ENCODE measurements at regions not wholly inside any gene's neighbourhood (a gene's known extent, or its start where the extent isn't known, plus 50 kb on each side); places are given as distances from the start of the nearest gene placed in this dataset.
"Not testable (repeated sequence)": the region's sequence is repeated elsewhere in the genome, so short reads cannot be mapped to it uniquely, and the experiment has no call there.

DNA sequence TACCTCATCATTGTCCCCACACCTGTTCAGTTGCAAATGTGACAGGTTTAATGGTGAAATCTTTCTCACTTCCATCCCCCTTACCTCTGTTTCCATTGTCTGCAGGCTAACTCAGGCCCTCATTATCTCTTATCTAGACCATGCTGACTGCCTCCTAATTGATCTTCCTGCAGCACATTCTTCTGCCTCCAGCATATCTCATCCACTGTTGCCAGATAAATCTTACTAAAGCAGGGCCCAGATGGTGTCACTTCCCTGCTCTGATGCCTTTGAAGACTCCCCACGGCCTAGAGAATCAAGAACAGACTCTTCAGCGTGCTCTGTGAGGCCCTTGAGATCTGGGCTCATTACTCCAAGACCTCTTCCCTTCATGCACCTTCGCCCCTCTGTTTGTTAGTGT lies 230.1 kb downstream of the DUSP10 start:
- H3K27me3 ChIP-seq (ENCODE audit: control insufficient read depth, insufficient read depth, low read length): no peaks in the 10 kb centered on the region
- H3K36me3 ChIP-seq (ENCODE audit: control insufficient read depth, insufficient read depth, low read length): no peaks in the 10 kb centered on the region
- H3K4me1 ChIP-seq (ENCODE audit: control insufficient read depth, insufficient read depth, low read length): no peaks in the 10 kb centered on the region
- no peak overlapping the region for H3K27ac ChIP-seq (ENCODE audit: low read length)
- no peak for DNase-seq (ENCODE audit: low read depth, low spot score)
- H3K4me3 ChIP-seq (ENCODE audit: low read length): no peak overlapping the region
- WGBS (ENCODE audit: insufficient coverage, insufficient read length): no CpG with 5 or more reads among the region's 3 CpGs
- H3K9me3 ChIP-seq (ENCODE audit: control insufficient read depth, insufficient read depth, low read length): no peaks in the 10 kb centered on the region

DNA sequence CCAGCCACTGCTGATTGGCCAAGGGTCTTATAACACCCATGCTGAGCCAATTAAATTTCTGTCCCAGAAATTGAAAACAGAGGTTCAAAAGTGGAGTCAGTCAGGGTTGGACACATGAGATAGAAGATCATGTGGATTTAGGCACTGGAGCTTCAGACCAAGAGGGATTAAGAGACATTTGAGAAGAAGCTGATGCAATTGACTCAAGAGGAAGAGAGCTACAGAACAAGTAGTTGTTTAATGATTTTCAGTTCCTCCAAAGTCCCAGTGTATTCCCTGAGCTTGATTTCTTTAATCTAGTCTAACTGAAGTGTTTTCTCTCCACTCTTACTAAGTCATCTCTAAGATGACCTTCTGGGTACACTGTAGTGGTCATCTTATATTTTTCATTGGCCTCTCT lies 227.1 kb downstream of the DUSP10 start:
- no peak overlapping the region for H3K4me3 ChIP-seq (ENCODE audit: low read length)
- no peak overlapping the region for H3K27ac ChIP-seq (ENCODE audit: low read length)
- DNase-seq (ENCODE audit: low read depth, low spot score): no peak
- no peaks in the 10 kb centered on the region for H3K4me1 ChIP-seq (ENCODE audit: control insufficient read depth, insufficient read depth, low read length)
- no peaks in the 10 kb centered on the region for H3K9me3 ChIP-seq (ENCODE audit: control insufficient read depth, insufficient read depth, low read length)
- no peaks in the 10 kb centered on the region for H3K36me3 ChIP-seq (ENCODE audit: control insufficient read depth, insufficient read depth, low read length)
- no peaks in the 10 kb centered on the region for H3K27me3 ChIP-seq (ENCODE audit: control insufficient read depth, insufficient read depth, low read length)

DNA sequence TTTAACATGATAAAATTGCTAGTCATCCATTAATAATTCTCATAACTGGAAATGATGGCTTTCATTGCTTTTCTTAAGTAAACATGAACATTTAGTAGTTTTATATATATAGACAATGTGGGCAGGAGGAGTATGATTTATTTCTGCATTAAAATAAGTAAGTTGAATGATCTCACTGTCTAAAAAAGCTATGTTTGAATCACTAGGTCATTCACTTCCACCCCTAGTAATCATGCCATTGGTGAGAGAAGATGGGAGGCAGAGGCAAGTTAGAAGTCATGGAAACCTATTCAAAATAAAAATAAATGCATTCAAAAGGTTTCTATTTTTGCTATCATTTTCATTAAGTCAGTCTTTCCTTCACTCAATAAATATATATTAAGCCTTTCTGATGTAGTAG lies 226.4 kb downstream of the DUSP10 start:
- DNase-seq (ENCODE audit: low read depth, low spot score): no peak
- Histone ChIP-seq H3K36me3 (ENCODE audit: control insufficient read depth, insufficient read depth, low read length) (no peaks in the 10 kb centered on the region), H3K27me3 (ENCODE audit: control insufficient read depth, insufficient read depth, low read length) (no peaks in the 10 kb centered on the region), H3K9me3 (ENCODE audit: control insufficient read depth, insufficient read depth, low read length) (no peaks in the 10 kb centered on the region), H3K4me3 (ENCODE audit: low read length) (no peak overlapping the region), H3K27ac (ENCODE audit: low read length) (no peak overlapping the region), H3K4me1 (ENCODE audit: control insufficient read depth, insufficient read depth, low read length) (no peaks in the 10 kb centered on the region)

DNA sequence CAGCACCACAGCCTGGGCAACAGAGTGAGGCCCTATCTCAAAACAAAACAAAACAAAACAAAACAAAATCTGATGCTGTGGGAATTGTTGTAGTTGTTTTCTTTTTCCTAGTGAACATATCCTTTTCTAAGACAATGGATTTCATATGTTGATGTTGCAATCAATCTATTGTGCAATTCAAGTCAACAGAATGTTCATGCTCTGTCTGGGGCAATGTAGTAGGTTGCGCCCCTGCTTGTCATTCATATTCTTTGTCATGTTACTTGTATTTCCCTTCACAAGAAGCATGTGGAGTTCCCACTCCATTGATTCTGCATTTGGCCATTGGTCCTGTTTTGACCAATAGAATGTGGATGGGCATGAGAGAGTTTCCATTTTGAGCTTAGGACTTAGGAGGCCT lies 223.9 kb downstream of the DUSP10 start:
- Histone ChIP-seq H3K27ac (ENCODE audit: low read length) (no peak overlapping the region), H3K27me3 (ENCODE audit: control insufficient read depth, insufficient read depth, low read length) (no peaks in the 10 kb centered on the region), H3K36me3 (ENCODE audit: control insufficient read depth, insufficient read depth, low read length) (no peaks in the 10 kb centered on the region), H3K9me3 (ENCODE audit: control insufficient read depth, insufficient read depth, low read length) (no peaks in the 10 kb centered on the region), H3K4me1 (ENCODE audit: control insufficient read depth, insufficient read depth, low read length) (no peaks in the 10 kb centered on the region), H3K4me3 (ENCODE audit: low read length) (no peak overlapping the region)
- no peak for DNase-seq (ENCODE audit: low read depth, low spot score)
- WGBS (ENCODE audit: insufficient coverage, insufficient read length): no CpG with 5 or more reads among the region's 1 CpG

DNA sequence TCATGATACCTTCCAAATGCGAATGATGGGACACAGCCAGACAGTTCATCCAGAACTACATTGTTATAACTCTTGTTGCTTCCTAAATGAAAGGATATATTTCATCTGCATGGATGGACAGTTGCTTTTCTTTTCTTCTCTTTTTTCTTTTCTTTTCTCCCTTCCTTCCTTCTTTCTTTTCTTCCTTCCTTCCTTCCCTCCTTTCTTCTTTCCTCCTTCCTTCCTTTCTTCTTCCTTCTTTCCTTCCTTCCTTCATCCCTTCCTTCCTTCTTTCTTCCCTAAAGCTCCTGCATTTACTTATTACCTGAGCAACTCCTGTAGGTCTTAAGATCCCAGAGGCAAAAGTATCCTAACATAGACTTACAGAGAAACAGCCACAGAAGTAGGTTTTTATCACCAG lies 221.6 kb downstream of the DUSP10 start:
- Histone ChIP-seq H3K36me3 (ENCODE audit: control insufficient read depth, insufficient read depth, low read length) (no peaks in the 10 kb centered on the region), H3K27ac (ENCODE audit: low read length) (no peak overlapping the region), H3K9me3 (ENCODE audit: control insufficient read depth, insufficient read depth, low read length) (no peaks in the 10 kb centered on the region), H3K27me3 (ENCODE audit: control insufficient read depth, insufficient read depth, low read length) (no peaks in the 10 kb centered on the region), H3K4me1 (ENCODE audit: control insufficient read depth, insufficient read depth, low read length) (no peaks in the 10 kb centered on the region), H3K4me3 (ENCODE audit: low read length) (no peak overlapping the region)
- no peak for DNase-seq (ENCODE audit: low read depth, low spot score)
- WGBS (ENCODE audit: insufficient coverage, insufficient read length): no CpG with 5 or more reads among the region's 1 CpG

DNA sequence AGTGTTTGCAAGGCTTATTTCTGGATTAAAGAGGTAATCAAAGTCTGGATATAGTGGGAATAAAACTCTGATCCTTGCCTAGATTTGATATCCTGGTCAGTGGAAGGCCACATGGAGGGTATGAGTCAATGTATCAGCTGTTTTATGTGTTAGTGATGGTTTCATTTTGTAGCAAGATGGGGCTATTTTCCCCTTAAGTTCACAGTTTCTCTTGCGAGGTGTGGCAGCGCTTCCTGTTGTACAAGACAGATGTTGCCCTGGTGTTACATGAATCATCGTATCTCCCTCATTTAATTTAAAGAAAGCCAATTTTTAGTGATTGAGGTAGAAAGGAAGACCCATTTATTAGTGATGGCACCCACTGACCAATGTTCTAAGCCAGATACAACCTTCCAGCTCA lies 220.2 kb downstream of the DUSP10 start:
- no peaks in the 10 kb centered on the region for H3K27me3 ChIP-seq (ENCODE audit: control insufficient read depth, insufficient read depth, low read length)
- no peak for DNase-seq (ENCODE audit: low read depth, low spot score)
- H3K36me3 ChIP-seq (ENCODE audit: control insufficient read depth, insufficient read depth, low read length): no peaks in the 10 kb centered on the region
- H3K4me3 ChIP-seq (ENCODE audit: low read length): no peak overlapping the region
- H3K27ac ChIP-seq (ENCODE audit: low read length): no peak overlapping the region
- H3K4me1 ChIP-seq (ENCODE audit: control insufficient read depth, insufficient read depth, low read length): no peaks in the 10 kb centered on the region
- WGBS (ENCODE audit: insufficient coverage, insufficient read length): no CpG with 5 or more reads among the region's 3 CpGs
- H3K9me3 ChIP-seq (ENCODE audit: control insufficient read depth, insufficient read depth, low read length): no peaks in the 10 kb centered on the region

DNA sequence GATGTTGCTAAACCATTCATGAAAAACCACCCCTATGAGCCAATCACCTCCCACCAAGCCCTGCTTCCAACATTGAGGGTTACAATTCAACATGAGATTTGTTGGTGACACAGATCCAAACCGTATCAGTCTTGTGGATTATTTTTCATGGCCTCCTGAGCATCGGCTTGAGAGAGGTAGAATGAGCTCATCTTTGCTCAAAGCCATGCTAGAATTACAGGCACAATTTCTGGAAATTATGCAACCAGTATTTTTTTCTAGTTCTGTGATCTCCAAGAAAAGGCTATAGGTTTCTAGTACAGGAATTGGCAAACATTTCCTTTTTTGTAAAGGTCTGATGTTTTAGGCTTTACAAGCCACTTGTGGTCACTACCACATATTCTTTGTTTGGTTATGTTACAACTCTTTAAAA lies 219.4 kb downstream of the DUSP10 start:
- Histone ChIP-seq H3K27me3 (ENCODE audit: control insufficient read depth, insufficient read depth, low read length) (no peaks in the 10 kb centered on the region), H3K27ac (ENCODE audit: low read length) (no peak overlapping the region), H3K36me3 (ENCODE audit: control insufficient read depth, insufficient read depth, low read length) (no peaks in the 10 kb centered on the region), H3K9me3 (ENCODE audit: control insufficient read depth, insufficient read depth, low read length) (no peaks in the 10 kb centered on the region), H3K4me1 (ENCODE audit: control insufficient read depth, insufficient read depth, low read length) (no peaks in the 10 kb centered on the region), H3K4me3 (ENCODE audit: low read length) (no peak overlapping the region)
- no CpG with 5 or more reads among the region's 2 CpGs for WGBS (ENCODE audit: insufficient coverage, insufficient read length)
- no peak for DNase-seq (ENCODE audit: low read depth, low spot score)

DNA sequence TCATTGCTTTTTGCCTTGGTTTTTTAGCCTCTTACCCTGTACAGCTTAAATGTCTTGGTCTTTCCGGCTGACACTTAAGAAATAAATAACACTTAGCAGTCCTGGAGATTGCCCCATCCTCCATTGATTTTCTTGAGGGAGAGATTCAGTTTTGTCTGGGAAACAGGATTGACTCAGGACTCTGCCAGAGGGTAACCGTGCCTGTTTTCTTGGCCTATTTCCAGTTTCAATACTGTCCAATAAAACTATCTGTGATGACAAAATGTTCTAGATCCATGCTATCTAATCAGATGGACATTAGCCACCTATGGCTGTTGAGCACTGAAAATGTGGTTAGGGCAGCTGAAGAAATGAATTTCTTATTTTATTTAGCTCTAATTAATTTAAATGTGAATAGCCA lies 216.1 kb downstream of the DUSP10 start:
- Histone ChIP-seq H3K9me3 (ENCODE audit: control insufficient read depth, insufficient read depth, low read length) (no peaks in the 10 kb centered on the region), H3K4me1 (ENCODE audit: control insufficient read depth, insufficient read depth, low read length) (no peaks in the 10 kb centered on the region), H3K27ac (ENCODE audit: low read length) (no peak overlapping the region), H3K36me3 (ENCODE audit: control insufficient read depth, insufficient read depth, low read length) (no peaks in the 10 kb centered on the region), H3K27me3 (ENCODE audit: control insufficient read depth, insufficient read depth, low read length) (no peaks in the 10 kb centered on the region), H3K4me3 (ENCODE audit: low read length) (no peak overlapping the region)
- no peak for DNase-seq (ENCODE audit: low read depth, low spot score)
- whole genome bisulfite sequencing (ENCODE audit: insufficient coverage, insufficient read length): no CpG with 5 or more reads among the region's 2 CpGs

DNA sequence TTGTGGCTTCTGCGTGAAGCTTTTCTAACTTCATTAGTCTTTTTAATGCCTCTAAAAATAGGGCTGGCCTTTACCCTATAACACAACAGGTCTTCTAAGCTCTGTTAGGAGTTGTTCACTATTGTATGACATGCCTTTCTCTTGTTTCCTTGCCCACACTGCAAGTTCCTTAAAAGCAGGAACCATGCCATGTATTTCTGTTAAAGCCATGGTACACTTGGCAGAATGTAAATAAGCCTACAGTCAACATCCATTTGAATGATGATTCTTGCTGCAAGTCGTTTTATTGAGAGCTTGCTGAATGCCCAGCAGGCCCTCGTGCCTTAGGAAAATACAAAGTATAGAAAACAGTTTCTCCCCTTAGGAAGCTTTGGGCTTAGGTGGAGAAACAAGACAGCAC lies 214.6 kb downstream of the DUSP10 start:
- WGBS (ENCODE audit: insufficient coverage, insufficient read length): no CpG with 5 or more reads among the region's 3 CpGs
- H3K9me3 ChIP-seq (ENCODE audit: control insufficient read depth, insufficient read depth, low read length): no peaks in the 10 kb centered on the region
- no peak overlapping the region for H3K4me3 ChIP-seq (ENCODE audit: low read length)
- DNase-seq (ENCODE audit: low read depth, low spot score): no peak
- H3K36me3 ChIP-seq (ENCODE audit: control insufficient read depth, insufficient read depth, low read length): no peaks in the 10 kb centered on the region
- no peaks in the 10 kb centered on the region for H3K27me3 ChIP-seq (ENCODE audit: control insufficient read depth, insufficient read depth, low read length)
- no peaks in the 10 kb centered on the region for H3K4me1 ChIP-seq (ENCODE audit: control insufficient read depth, insufficient read depth, low read length)
- no peak overlapping the region for H3K27ac ChIP-seq (ENCODE audit: low read length)

DNA sequence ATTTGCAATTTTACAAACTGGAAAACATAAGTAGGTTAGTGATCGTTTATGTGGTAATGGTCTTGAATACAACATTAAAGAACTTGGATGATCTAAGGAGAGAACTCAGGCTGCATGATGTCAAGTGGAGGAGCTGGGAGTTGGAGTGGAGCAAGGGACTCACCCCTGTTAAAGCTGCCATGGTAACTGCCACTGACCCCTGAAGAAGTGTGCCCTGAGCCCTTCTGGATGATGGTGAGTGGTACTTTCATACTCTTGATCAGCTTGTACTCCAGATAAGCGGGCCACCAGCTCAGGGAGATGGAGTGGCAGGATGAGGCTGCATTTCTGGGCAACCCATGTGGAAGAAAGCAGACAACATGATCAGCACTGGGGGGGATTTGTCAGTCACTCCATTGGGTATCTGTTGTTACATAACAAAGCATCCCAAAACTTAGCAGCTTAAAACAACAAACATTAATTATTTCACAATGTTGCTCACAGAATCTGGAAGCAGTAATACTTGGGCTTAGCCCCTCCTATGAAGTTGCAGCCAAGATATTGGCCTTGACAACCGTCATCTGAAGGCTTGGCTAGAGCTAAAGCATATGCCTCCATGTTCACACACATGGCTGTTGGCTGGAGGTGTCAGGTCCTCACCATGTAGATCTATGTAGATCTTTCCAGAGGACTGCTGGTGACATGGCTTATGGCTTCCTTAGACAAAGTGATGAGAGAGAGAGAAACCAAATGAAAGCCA lies 213.8 kb downstream of the DUSP10 start:
- Histone ChIP-seq H3K4me1 (ENCODE audit: control insufficient read depth, insufficient read depth, low read length) (no peaks in the 10 kb centered on the region), H3K27ac (ENCODE audit: low read length) (no peak overlapping the region), H3K27me3 (ENCODE audit: control insufficient read depth, insufficient read depth, low read length) (no peaks in the 10 kb centered on the region), H3K9me3 (ENCODE audit: control insufficient read depth, insufficient read depth, low read length) (no peaks in the 10 kb centered on the region), H3K4me3 (ENCODE audit: low read length) (no peak overlapping the region), H3K36me3 (ENCODE audit: control insufficient read depth, insufficient read depth, low read length) (no peaks in the 10 kb centered on the region)
- no peak for DNase-seq (ENCODE audit: low read depth, low spot score)
- no CpG with 5 or more reads among the region's 3 CpGs for WGBS (ENCODE audit: insufficient coverage, insufficient read length)

DNA sequence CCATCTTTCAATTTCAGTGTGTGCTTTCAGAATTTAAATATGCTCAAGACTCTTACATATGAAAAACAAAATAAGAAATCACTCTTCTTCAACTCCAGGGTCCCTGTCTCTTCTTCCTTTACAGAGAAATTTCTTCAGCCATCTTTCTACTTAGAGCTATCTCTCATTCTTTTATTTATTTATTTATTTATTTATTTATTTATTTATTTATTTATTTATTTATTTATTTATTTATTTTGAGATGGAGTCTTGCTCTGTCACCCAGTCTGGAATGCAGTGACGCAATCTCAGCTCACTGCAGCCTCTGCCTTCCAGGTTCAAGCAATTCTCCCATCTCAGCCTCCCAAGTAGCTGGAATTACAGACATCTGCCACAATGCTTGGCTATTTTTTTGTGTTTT lies 211.7 kb downstream of the DUSP10 start:
- not testable (repeated sequence) for H3K4me1 ChIP-seq (ENCODE audit: control insufficient read depth, insufficient read depth, low read length); H3K36me3 ChIP-seq (ENCODE audit: control insufficient read depth, insufficient read depth, low read length); DNase-seq (ENCODE audit: low read depth, low spot score); H3K27ac ChIP-seq (ENCODE audit: low read length); H3K9me3 ChIP-seq (ENCODE audit: control insufficient read depth, insufficient read depth, low read length); H3K4me3 ChIP-seq (ENCODE audit: low read length); H3K27me3 ChIP-seq (ENCODE audit: control insufficient read depth, insufficient read depth, low read length)
- WGBS (ENCODE audit: insufficient coverage, insufficient read length): no CpG with 5 or more reads among the region's 1 CpG

Data from iPS DF 6.9 (cell line).